HEK293T (cell line): ENCODE measurements at regions not wholly inside any gene's neighbourhood (a gene's known extent, or its start where the extent isn't known, plus 50 kb on each side); places are given as distances from the start of the nearest gene placed in this dataset.
"Not testable (repeated sequence)": the region's sequence is repeated elsewhere in the genome, so short reads cannot be mapped to it uniquely, and the experiment has no call there.

Source experiments
- BHLHE40 ChIP-seq: fragments of 450-650 bp; IDR thresholded peaks from 2 replicates; pipeline ENCODE4 v1.6.1; 2016; ENCODE audit warnings: mild to moderate bottlenecking, moderate library complexity, borderline replicate concordance
- CTBP1 ChIP-seq: fragments of 450-650 bp; IDR thresholded peaks from 2 replicates; pipeline ENCODE4 v1.6.1; 2016; ENCODE audit warnings: borderline replicate concordance
- FOXA1 ChIP-seq: fragments of 450-650 bp; IDR thresholded peaks from 2 replicates; pipeline ENCODE4 v1.6.1; 2016; ENCODE audit warnings: mild to moderate bottlenecking
- FOXK2 ChIP-seq: fragments of 450-650 bp; IDR thresholded peaks from 2 replicates; pipeline ENCODE4 v1.6.1; 2016; ENCODE audit warnings: mild to moderate bottlenecking
- FOXM1 ChIP-seq: fragments of 450-650 bp; IDR thresholded peaks from 2 replicates; pipeline ENCODE4 v1.6.1; 2017; ENCODE audit warnings: mild to moderate bottlenecking, borderline replicate concordance
- HDGF ChIP-seq: fragments of 450-650 bp; IDR thresholded peaks from 2 replicates; pipeline ENCODE4 v1.6.1; 2017; ENCODE audit warnings: antibody characterized with exemption, borderline replicate concordance
- L3MBTL2 ChIP-seq: fragments of 450-650 bp; conservative IDR thresholded peaks from 2 replicates; pipeline ENCODE4 v1.6.1; 2016; ENCODE audit warnings: mild to moderate bottlenecking
- SP1 ChIP-seq: fragments of 450-650 bp; IDR thresholded peaks from 2 replicates; pipeline ENCODE4 v1.6.1; 2017
- SUZ12 ChIP-seq: fragments of 450-650 bp; IDR thresholded peaks from 2 replicates; pipeline ENCODE4 v1.6.1; 2016; ENCODE audit warnings: mild to moderate bottlenecking
- TARDBP ChIP-seq: fragments of 450-650 bp; IDR thresholded peaks from 2 replicates; pipeline ENCODE4 v1.6.1; 2016
- ZNF384 ChIP-seq: fragments of 450-650 bp; IDR thresholded peaks from 2 replicates; pipeline ENCODE4 v1.6.1; 2016

DNA sequence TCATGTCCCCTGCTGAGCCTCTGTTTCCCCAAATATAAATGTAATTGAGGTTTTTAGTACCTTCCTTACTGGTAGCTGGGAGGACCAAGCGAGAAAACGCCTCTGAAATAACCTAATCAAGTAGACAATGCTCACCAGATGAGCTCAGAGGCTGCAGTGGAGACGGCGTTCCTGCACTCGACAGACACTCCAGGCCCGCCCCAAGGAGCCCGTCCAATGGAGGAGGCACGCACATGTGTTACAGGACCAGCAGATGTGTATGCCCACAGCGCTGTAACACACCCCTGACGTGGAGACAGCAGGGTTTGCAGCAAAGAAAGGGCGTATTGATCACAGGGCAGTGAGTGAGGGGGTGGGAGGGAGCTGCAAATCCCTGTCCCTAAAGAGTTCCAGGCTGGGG lies 120.8 kb upstream of the FOXD4L5 start:
- not testable (repeated sequence) for TF ChIP-seq SUZ12, SP1, TARDBP, FOXK2, CTBP1, L3MBTL2, ZNF384, BHLHE40, HDGF, FOXA1, FOXM1
